NCI-H2196 treated with DMSO at 0.1 percent for 48 hours (cell line): ENCODE measurements at regions not wholly inside any gene's neighbourhood (a gene's known extent, or its start where the extent isn't known, plus 50 kb on each side); places are given as distances from the start of the nearest gene placed in this dataset.

Experiments
- DNase-seq: peaks from one replicate; lab custom pipeline; 2025; ENCODE audit not compliant: unreplicated experiment; lab: John Stamatoyannopoulos, UW

DNA sequence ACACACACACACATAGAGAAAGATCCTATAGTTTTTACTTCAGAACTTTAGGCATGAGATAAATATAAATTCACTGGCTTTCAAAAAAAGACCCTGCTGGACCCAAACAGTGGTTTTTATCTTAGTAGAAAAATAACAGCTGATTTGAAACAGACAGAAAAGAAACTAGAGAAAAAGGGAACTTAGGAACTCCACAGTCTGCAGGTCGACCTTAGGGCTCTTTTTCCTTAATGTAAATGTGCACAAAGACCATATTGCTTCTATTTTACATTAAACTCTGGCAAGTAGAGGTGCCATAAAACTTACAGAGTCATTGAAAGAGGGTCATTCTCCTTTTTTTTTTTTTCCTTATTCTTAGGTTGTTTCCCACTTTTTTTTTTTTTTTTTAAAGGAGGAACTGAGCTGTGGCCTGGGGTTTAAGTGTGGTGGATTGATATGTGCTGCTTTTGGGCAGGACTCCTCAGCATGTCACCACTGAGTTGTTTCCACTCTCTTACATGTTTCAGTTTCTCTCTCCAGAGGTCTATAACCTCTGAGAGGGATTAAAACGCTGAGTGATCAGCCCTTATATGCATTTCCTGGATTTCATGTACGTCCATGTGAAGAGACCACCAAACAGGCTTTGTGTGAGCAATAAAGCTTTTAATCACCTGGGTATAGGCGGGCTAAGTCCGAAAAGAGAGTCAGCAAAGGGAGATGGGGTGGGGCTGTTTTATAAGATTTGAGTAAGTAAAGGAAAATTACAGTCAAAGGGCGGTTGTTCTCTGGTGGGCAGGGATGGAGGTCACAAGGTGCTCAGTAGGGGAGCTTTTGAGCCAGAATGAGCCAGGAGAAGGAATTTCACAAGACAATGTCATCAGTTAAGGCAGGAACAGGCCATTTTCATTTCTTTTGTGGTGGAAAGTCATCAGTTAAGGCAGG, 70.8 kb upstream of the PACRGL start:
- no peak for DNase-seq

DNA sequence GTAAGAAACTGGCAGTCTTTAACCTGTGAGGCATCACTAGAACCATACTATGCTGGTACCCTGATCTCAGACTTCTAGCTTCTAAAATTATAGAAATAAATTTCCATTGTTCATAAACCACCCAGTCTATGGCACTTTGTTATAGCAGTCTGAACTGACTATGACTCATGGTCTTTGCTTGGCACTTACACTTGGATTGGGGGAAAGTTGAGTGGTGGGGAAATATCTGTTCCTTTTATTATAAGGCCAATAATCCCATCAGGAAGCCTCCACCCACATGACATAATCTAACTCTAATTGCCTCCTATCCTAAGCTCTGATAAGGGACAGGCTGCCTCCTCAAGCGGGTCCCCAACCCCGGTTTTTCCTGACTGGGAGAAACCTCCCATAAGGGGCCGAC, 61.4 kb upstream of the PACRGL start:
- no peak for DNase-seq

DNA sequence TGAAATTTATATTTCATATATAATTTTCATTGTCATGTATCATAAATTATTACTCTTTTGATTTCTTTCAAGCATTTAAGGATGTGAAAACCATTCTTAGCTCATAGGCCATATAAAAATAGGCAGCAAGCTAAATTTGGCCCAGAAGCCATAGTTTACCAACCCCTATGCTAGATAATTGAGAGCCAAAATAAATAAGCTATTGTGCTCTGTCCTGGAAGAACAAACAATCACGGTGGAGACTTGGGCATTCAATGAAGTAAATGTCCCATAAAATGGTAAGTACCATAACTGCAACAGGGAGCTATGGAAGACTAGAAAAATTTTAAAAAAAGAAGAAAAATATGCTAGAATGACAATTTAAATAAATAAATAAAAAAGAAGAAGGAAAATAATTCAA, 60.9 kb upstream of the PACRGL start:
- DNase-seq, result no peak

DNA sequence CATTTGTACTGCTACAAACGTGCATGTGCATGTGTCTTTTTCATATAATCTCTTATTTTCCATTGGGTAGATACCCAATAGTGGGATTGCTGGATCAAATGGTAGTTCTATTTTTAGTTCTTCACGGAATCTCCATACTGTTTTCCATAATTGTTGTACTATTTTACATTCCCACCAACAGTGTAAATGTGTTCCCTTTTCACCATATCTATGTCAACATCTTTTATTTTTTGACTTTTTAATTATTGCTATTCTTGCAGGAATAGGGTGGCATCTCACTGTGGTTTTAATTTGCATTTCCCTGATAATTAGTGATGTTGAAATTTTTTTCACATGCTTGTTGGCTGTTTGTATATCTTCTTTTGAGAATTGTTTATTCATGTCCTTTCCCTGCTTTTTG, 59.3 kb upstream of the PACRGL start:
- no peak for DNase-seq

DNA sequence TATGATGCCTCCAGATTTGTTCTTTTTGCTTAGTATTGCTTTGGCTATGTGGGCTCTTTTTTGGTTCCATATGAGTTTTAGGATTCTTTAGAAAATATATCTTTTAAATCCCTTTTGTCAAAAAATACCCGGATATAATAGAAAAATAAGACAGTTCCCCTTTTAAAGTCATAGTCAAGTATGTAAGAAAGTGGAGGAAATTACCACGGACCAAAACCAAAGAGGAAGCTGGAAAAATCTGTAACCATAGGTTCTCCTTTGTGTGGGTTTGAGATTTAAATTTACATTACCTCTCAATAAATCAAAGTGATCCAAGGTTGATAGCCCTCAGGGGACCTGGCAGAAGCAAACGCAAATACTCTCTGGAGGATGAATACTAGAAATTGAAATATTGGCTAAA, 58.3 kb upstream of the PACRGL start:
- no peak for DNase-seq

DNA sequence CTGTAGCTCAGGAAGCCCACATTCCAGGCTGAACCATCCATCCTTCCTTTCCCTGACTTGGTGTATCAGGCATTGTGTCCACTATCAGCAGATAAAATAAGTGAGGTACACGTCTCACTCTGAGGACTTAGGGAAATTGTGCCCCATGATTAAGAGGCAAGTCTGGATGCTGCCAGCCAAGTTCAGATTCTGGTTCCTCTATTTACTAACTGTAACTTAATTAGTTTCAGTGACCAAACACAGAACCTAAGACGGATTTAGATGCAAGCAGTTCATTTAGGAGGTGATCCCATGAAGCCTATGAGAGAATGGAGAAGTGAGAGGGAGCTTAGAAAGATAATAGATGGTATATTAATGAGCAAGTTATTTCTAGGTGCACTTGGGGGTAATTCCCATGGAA, 56.6 kb upstream of the PACRGL start:
- DNase-seq, result no peak

DNA sequence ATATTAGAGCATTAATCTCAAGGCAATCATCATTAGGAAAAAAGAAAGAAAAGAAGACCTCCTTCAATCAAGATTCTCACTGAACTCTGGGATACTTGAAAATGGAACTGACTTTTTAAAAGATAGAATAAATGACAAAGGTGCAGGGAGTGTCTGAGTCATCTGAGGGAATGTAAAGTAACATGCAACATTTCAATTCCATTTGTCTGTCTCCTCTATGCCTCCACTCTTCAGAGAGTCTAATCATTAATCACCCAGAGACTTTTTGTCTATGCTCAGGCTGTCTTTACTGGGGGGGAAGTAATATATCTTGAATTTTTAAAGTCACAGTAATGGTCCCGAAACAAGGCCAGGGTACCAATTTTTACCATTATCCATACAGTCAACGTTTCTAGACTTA, 55.0 kb upstream of the PACRGL start:
- no peak for DNase-seq

DNA sequence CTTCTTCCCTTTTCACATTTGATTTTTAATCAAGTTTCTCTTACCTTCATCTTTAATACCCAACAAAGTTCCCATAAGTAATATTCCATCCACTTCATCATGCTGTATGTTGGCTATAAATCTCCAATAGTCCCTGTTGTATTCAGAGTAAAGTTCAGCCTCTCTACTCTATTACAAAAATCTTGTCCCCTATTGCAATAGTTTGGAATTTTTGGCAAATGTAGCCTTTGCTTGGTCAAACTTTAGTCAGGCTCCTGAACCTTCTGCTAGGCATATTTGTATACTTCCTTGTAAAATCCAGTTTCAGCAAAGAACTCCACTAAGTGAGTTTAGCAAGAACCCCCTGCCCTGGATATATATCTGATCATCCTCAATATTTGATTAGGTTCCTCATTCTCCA, 54.0 kb upstream of the PACRGL start:
- DNase-seq, result no peak
